PC-3 (cell line): ENCODE measurements at regions not wholly inside any gene's neighbourhood (a gene's known extent, or its start where the extent isn't known, plus 50 kb on each side); places are given as distances from the start of the nearest gene placed in this dataset.
"Not testable (repeated sequence)": the region's sequence is repeated elsewhere in the genome, so short reads cannot be mapped to it uniquely, and the experiment has no call there.

Source experiments
- ATAC-seq: fragments of 200-7000 bp; cut with Tn5 transposase; 2 replicates; pipeline ENCODE4 v1.9.1; 2020; ENCODE audit warnings: mild to moderate bottlenecking, moderate library complexity
- BruUV-seq: library from RNA; stranded (reverse); fragments of 400-500 nt; replicated peaks from 2 replicates; lab custom pipeline; 2021; lab: Mats Ljungman, UMichigan
- CTCF ChIA-PET: fragments of 300-600 bp; sonication (Branson Sonifier 250); formaldehyde crosslinking; loops from one replicate; lab custom pipeline; 2022; ENCODE audit warnings: antibody characterized with exemption; lab: Charles Lee
- POLR2A ChIA-PET: fragments of 300-600 bp; sonication (Branson Sonifier 250); formaldehyde crosslinking; loops from one replicate; lab custom pipeline; 2022; ENCODE audit warnings: antibody characterized with exemption; ENCODE audit not compliant: unreplicated experiment; lab: Charles Lee
- DNase-seq: peaks from one replicate; pipeline ENCODE4 v3.0.0-alpha.2; 2015
- H2AFZ ChIP-seq: fragments of 300-600 bp; sonication (generic); 2 replicates; pipeline ENCODE4 v1.6.0; 2016; ENCODE audit warnings: antibody characterized with exemption, low read length
- H3F3A ChIP-seq: fragments of 300-600 bp; sonication (generic); one replicate; pipeline ENCODE4 v1.6.0; 2017; ENCODE audit warnings: antibody characterized with exemption, low read length, control low read depth, mild to moderate bottlenecking; ENCODE audit not compliant: unreplicated experiment
- H3K27ac ChIP-seq: fragments of 300-600 bp; sonication (generic); 2 replicates; pipeline ENCODE4 v1.5.1; 2016; ENCODE audit warnings: mild to moderate bottlenecking, low read length
- H3K27me3 ChIP-seq: fragments of 300-600 bp; sonication (generic); 2 replicates; pipeline ENCODE4 v1.6.1; 2016; ENCODE audit warnings: low read length, mixed read lengths
- H3K36me3 ChIP-seq: fragments of 300-600 bp; sonication (generic); 2 replicates; pipeline ENCODE4 v1.6.1; 2016; ENCODE audit warnings: low read depth, mixed run types, low read length, mixed read lengths
- H3K4me1 ChIP-seq: fragments of 300-600 bp; sonication (generic); 2 replicates; pipeline ENCODE4 v1.5.1; 2016; ENCODE audit warnings: low read length; ENCODE audit not compliant: insufficient read depth
- H3K4me2 ChIP-seq: fragments of 300-600 bp; sonication (generic); 2 replicates; pipeline ENCODE4 v1.6.0; 2016; ENCODE audit warnings: low read length
- H3K4me3 ChIP-seq: fragments of 300-600 bp; sonication (generic); 2 replicates; pipeline ENCODE4 v1.5.1; 2016; ENCODE audit warnings: mild to moderate bottlenecking, low read length, mixed read lengths
- H3K79me2 ChIP-seq: fragments of 300-600 bp; sonication (generic); 2 replicates; pipeline ENCODE4 v1.6.1; 2017; ENCODE audit warnings: low read length, mixed read lengths
- H3K9ac ChIP-seq: fragments of 300-600 bp; sonication (generic); 2 replicates; pipeline ENCODE4 v1.6.0; 2016; ENCODE audit warnings: mild to moderate bottlenecking, low read length
- H3K9me2 ChIP-seq: fragments of 300-600 bp; sonication (generic); replicated peaks from 2 replicates; pipeline ENCODE4 v1.6.1; 2016; ENCODE audit warnings: mixed run types, low read length, mixed read lengths
- H3K9me3 ChIP-seq: fragments of 300-600 bp; sonication (generic); 2 replicates; pipeline ENCODE4 v1.6.1; 2016; ENCODE audit warnings: low read length, mixed read lengths
- H4K20me1 ChIP-seq: fragments of 300-600 bp; sonication (generic); 2 replicates; pipeline ENCODE4 v1.6.1; 2016; ENCODE audit warnings: low read length, mixed read lengths
- EZH2 ChIP-seq: fragments of 300-600 bp; sonication (generic); IDR thresholded peaks from one replicate; pipeline ENCODE4 v1.6.1; 2017; ENCODE audit warnings: antibody characterized with exemption, mild to moderate bottlenecking, low read length; ENCODE audit not compliant: unreplicated experiment
- EZH2phosphoT487 ChIP-seq: fragments of 300-600 bp; sonication (generic); IDR thresholded peaks from 2 replicates; pipeline ENCODE4 v1.6.1; 2018; ENCODE audit warnings: mild to moderate bottlenecking, antibody characterized with exemption, low read length, borderline replicate concordance
- intact Hi-C: fragments of 100-400 bp; cut with micrococcal nuclease; formaldehyde crosslinking; loops from 2 replicates; pipeline ENCODE4 v1.9.0; 2023
- TF ChIP-seq, protein P1 (sequence below): fragments of 300-600 bp; sonication (generic); conservative IDR thresholded peaks from 2 replicates; pipeline ENCODE4 v1.5.1; 2017; ENCODE audit warnings: antibody characterized with exemption, low read depth, mild to moderate bottlenecking, low read length

DNA sequence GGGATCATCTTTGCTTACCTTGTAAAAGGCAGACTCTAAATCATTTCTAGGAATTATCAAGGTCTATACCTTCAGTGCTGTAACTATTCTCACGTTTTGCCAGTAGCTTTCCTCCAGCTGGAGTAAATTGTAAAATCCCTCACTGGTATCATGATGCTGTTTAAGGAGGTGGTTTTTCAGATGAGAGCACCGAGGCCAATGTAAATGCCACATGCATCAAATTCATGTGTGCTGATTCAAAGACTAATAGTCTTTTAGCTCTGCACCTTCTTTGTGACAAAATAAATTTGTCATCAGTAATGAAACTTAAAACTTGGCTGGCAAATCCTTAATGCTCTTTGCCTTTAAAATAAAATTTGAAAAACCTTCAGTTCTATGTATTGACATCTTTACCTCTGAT lies 503.8 kb downstream of the SETD4 start:
- no peaks in the 10 kb centered on the region for H3K9me2 ChIP-seq
- no peak for ATAC-seq
- no peaks in the 10 kb centered on the region for H4K20me1 ChIP-seq
- no peaks in the 10 kb centered on the region for H3K9me3 ChIP-seq
- ChIA-PET POLR2A (interaction anchor here (0.5 kb wide), 1 partner anchor 80 kb away, joined by 5 read pairs; no protein-coding TSS in a partner anchor), CTCF (no interaction called here)
- no peaks in the 10 kb centered on the region for H3F3A ChIP-seq
- H3K79me2 ChIP-seq, result no peaks in the 10 kb centered on the region
- no peak overlapping the region for H3K27ac ChIP-seq
- DNase-seq, result no peak
- no peak overlapping the region for H3K9ac ChIP-seq
- TF ChIP-seq, protein P1, sequence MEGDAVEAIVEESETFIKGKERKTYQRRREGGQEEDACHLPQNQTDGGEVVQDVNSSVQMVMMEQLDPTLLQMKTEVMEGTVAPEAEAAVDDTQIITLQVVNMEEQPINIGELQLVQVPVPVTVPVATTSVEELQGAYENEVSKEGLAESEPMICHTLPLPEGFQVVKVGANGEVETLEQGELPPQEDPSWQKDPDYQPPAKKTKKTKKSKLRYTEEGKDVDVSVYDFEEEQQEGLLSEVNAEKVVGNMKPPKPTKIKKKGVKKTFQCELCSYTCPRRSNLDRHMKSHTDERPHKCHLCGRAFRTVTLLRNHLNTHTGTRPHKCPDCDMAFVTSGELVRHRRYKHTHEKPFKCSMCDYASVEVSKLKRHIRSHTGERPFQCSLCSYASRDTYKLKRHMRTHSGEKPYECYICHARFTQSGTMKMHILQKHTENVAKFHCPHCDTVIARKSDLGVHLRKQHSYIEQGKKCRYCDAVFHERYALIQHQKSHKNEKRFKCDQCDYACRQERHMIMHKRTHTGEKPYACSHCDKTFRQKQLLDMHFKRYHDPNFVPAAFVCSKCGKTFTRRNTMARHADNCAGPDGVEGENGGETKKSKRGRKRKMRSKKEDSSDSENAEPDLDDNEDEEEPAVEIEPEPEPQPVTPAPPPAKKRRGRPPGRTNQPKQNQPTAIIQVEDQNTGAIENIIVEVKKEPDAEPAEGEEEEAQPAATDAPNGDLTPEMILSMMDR, result no peak
- TF ChIP-seq EZH2phosphoT487, result no peak
- TF ChIP-seq EZH2, result no peak
- H3K4me1 ChIP-seq, result no peaks in the 10 kb centered on the region
- no peak overlapping the region for H2AFZ ChIP-seq
- H3K27me3 ChIP-seq, result no peaks in the 10 kb centered on the region
- no TSS peak for BruUV-seq
- H3K4me3 ChIP-seq, result no peak overlapping the region
- no peaks in the 10 kb centered on the region for H3K36me3 ChIP-seq
- H3K4me2 ChIP-seq, result no peak overlapping the region
- intact Hi-C loops, result no loop called here

DNA sequence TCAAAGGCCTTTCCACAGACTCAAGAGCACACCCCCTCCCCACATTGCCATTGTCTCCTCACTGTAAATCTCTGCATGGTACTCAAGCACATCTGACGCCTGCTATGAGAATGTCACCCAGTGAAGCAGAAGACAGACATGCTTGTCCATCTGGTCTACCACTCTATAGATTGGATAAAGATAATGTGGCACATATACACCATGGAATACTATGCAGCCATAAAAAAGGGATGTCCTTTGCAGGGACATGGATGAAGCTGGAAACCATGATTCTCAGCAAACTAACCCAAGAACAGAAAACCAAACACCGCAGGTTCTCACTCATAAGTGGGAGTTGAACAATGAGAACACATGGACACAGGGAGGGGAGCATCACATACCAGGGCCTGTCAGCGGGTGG lies 503.4 kb upstream of the RUNX1 start:
- H3F3A ChIP-seq, ATAC-seq, POLR2A ChIA-PET, H4K20me1 ChIP-seq, H3K36me3 ChIP-seq, H3K4me3 ChIP-seq, H3K9me2 ChIP-seq, H3K9me3 ChIP-seq, H3K79me2 ChIP-seq, H3K27ac ChIP-seq, H3K9ac ChIP-seq, BruUV-seq, H3K4me2 ChIP-seq, H2AFZ ChIP-seq, DNase-seq, intact Hi-C loops, CTCF ChIA-PET, H3K4me1 ChIP-seq, H3K27me3 ChIP-seq: not testable (repeated sequence)

DNA sequence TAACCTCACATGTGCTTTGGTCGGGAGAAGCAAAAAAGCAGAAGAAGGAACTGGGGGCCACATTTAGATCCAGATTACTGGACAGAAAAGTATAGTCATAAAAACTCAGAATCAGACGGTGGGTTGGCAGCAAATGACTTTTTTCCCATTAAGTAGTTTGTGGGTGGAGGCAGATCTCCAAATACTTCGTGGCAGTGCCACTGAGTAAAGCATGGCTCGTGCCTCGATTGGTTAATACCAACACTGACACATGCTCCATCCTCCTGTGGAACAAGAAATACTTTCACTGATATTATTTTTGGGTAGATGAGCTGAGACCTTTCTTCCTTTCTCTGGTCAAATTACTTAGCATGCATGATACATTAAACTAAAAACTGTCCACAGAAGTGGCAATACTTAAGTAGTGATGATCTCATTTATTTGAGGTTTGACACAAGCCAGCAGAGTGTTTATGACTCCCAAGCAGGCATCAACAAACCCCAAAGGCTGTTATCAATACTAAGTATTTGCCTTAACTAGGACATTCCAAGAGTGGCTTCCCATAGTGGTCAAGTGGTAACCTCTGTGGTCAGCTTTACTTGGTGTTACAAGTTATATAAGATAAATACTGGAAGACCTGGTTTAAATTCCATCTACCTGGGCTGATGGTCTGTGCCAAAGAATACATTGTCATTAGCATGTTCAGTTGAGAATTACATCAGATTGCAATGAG lies 500.0 kb upstream of the RUNX1 start:
- no peaks in the 10 kb centered on the region for H4K20me1 ChIP-seq
- CTCF ChIA-PET, result no interaction called here
- ATAC-seq, result no peak

More for the DNA sequence above, 500.0 kb upstream of the RUNX1 start:
- Histone ChIP-seq H3K4me1 (no peaks in the 10 kb centered on the region), H3F3A (no peaks in the 10 kb centered on the region), H3K79me2 (no peaks in the 10 kb centered on the region), H3K27ac (no peak overlapping the region), H3K9me2 (no peaks in the 10 kb centered on the region), H3K9ac (no peak overlapping the region), H2AFZ (no peak overlapping the region), H3K4me3 (no peak overlapping the region), H3K27me3 (no peaks in the 10 kb centered on the region), H3K9me3 (no peaks in the 10 kb centered on the region), H3K36me3 (no peaks in the 10 kb centered on the region), H3K4me2 (no peak overlapping the region)
- DNase-seq, result peak; percentile 11
- TF ChIP-seq EZH2 (no peak), EZH2phosphoT487 (no peak)
- TF ChIP-seq, protein P1, result no peak
- BruUV-seq, result no TSS peak
- intact Hi-C loops, result no loop called here
- POLR2A ChIA-PET, result no interaction called here
